SK-N-SH (cell line): ENCODE measurements at regions not wholly inside any gene's neighbourhood (a gene's known extent, or its start where the extent isn't known, plus 50 kb on each side); places are given as distances from the start of the nearest gene placed in this dataset.

Experiments
- CTCF ChIA-PET: fragments of 300-600, 350-600 bp; formaldehyde crosslinking; extraction: SDS; loops from one replicate; lab custom pipeline; 2021; lab: Yijun Ruan, JAX
- POLR2A ChIA-PET: fragments of 350-600 bp; sonication (Branson Sonifier 250); formaldehyde crosslinking; extraction: SDS; loops from one replicate; lab custom pipeline; 2020; ENCODE audit warnings: antibody characterized with exemption, inconsistent platforms; lab: Yijun Ruan, JAX
- DNase-seq: peaks from one replicate; pipeline ENCODE4 v3.0.0; 2012
- H2AFZ ChIP-seq: fragments of 200-600 bp; sonication (generic); 2 replicates; pipeline ENCODE4 v1.8.1; 2016; ENCODE audit warnings: antibody characterized with exemption, mild to moderate bottlenecking, low read depth
- H3F3A ChIP-seq: fragments of 200-600 bp; sonication (generic); replicated peaks from 2 replicates; pipeline ENCODE3; 2016; ENCODE audit warnings: antibody characterized with exemption, mild to moderate bottlenecking; ENCODE audit not compliant: insufficient read depth
- H3K27ac ChIP-seq, 2 experiments: fragments of 200-500 bp in 1 of 2; fragments of 200-600 bp in 1 of 2; sonication (Bioruptor generic) in 1 of 2; sonication (generic), shearing (Covaris generic) in 1 of 2; 2 replicates each; pipeline versions ENCODE4 v1.5.1 to v1.6.1; 2014 to 2016; ENCODE audit warnings: low read depth in 2 of 2, inconsistent platforms in 1 of 2, low read length in 1 of 2, mild to moderate bottlenecking in 1 of 2, mixed read lengths in 1 of 2
- H3K27me3 ChIP-seq: fragments of 200-600 bp; sonication (generic), shearing (Covaris generic); 2 replicates; pipeline ENCODE4 v1.6.1; 2016; ENCODE audit warnings: mixed run types; ENCODE audit not compliant: insufficient read depth
- H3K36me3 ChIP-seq, 2 experiments: fragments of 200-500 bp in 1 of 2; fragments of 200-600 bp in 1 of 2; sonication (Bioruptor generic) in 1 of 2; sonication (generic) in 1 of 2; replicated peaks in 1 of 2; 2 replicates each; pipeline versions ENCODE3 to v1.5.1; 2014 to 2016; ENCODE audit warnings: low read length in 1 of 2, mild to moderate bottlenecking in 1 of 2; ENCODE audit not compliant: insufficient read depth in 2 of 2, control insufficient read depth in 1 of 2
- H3K4me1 ChIP-seq, 2 experiments: fragments of 200-500 bp in 1 of 2; fragments of 200-600 bp in 1 of 2; sonication (Bioruptor generic) in 1 of 2; sonication (generic), shearing (Covaris generic) in 1 of 2; 2 replicates each; pipeline versions ENCODE4 v1.5.1 to v1.6.1; 2014 to 2016; ENCODE audit warnings: low read depth in 1 of 2, low read length in 1 of 2, mixed run types in 1 of 2; ENCODE audit not compliant: insufficient read depth in 2 of 2, control insufficient read depth in 1 of 2
- H3K4me2 ChIP-seq: fragments of 200-600 bp; sonication (generic), shearing (Covaris generic); 2 replicates; pipeline ENCODE4 v1.6.1; 2017; ENCODE audit warnings: mixed run types
- H3K4me3 ChIP-seq, 2 experiments: fragments of 200-500 bp in 1 of 2; fragments of 200-600 bp in 1 of 2; sonication (Bioruptor generic) in 1 of 2; sonication (generic), shearing (Covaris generic) in 1 of 2; 2 replicates each; pipeline versions ENCODE4 v1.5.1 to v1.8.1; 2014 to 2016; ENCODE audit warnings: low read depth in 2 of 2, inconsistent platforms in 1 of 2, low read length in 1 of 2, mild to moderate bottlenecking in 1 of 2, mixed read lengths in 1 of 2, moderate library complexity in 1 of 2
- H3K79me2 ChIP-seq: fragments of 200-600 bp; sonication (generic); 2 replicates; pipeline ENCODE4 v1.8.1; 2017; ENCODE audit warnings: mild to moderate bottlenecking; ENCODE audit not compliant: insufficient read depth
- H3K9ac ChIP-seq: fragments of 200-600 bp; sonication (generic); 2 replicates; pipeline ENCODE4 v1.6.1; 2017; ENCODE audit warnings: mixed run types
- H3K9me2 ChIP-seq: fragments of 200-600 bp; sonication (generic); 2 replicates; pipeline ENCODE4 v1.6.1; 2017; ENCODE audit warnings: mixed run types
- H3K9me3 ChIP-seq: fragments of 200-600 bp; sonication (generic); 2 replicates; pipeline ENCODE4 v1.6.1; 2017; ENCODE audit warnings: mixed run types, mild to moderate bottlenecking, moderate library complexity
- H4K20me1 ChIP-seq: fragments of 200-600 bp; sonication (generic); 2 replicates; pipeline ENCODE4 v1.6.1; 2017; ENCODE audit warnings: mild to moderate bottlenecking, mixed run types; ENCODE audit not compliant: insufficient read depth
- CTCF ChIP-seq: fragments of 200-600 bp; sonication (generic); IDR thresholded peaks from 2 replicates; pipeline ENCODE4 v1.6.1; 2017; ENCODE audit warnings: antibody characterized with exemption, mild to moderate bottlenecking, moderate library complexity
- ELF1 ChIP-seq: IDR thresholded peaks from 2 replicates; pipeline ENCODE4 v1.4.0; 2012
- EZH2phosphoT487 ChIP-seq: fragments of 200-600 bp; sonication (generic); IDR thresholded peaks from 2 replicates; pipeline ENCODE4 v1.6.1; 2017; ENCODE audit warnings: low read depth, mixed run types, mild to moderate bottlenecking, antibody characterized with exemption, moderate library complexity, borderline replicate concordance
- FOXJ3 ChIP-seq: sonication (generic); formaldehyde crosslinking; IDR thresholded peaks from 2 replicates; pipeline ENCODE4 v1.5.1; 2020; ENCODE audit warnings: mild to moderate bottlenecking, missing genetic modification reagents
- FOXM1 ChIP-seq: IDR thresholded peaks from 2 replicates; pipeline ENCODE4 v1.4.0; 2012; ENCODE audit warnings: low read depth, mild to moderate bottlenecking
- JUND ChIP-seq: IDR thresholded peaks from 2 replicates; pipeline ENCODE4 v1.4.0; 2012
- NFIC ChIP-seq: IDR thresholded peaks from 2 replicates; pipeline ENCODE4 v1.4.0; 2012; ENCODE audit warnings: borderline replicate concordance
- NRF1 ChIP-seq: IDR thresholded peaks from 2 replicates; pipeline ENCODE4 v1.6.1; 2012; ENCODE audit warnings: low read depth, mild to moderate bottlenecking, low read length
- PBX3 ChIP-seq: IDR thresholded peaks from 2 replicates; pipeline ENCODE4; 2012
- POLR2AphosphoS5 ChIP-seq: IDR thresholded peaks from 2 replicates; pipeline ENCODE4 v1.6.1; 2012; ENCODE audit warnings: low read depth, low read length
- RCOR1 ChIP-seq: fragments of 150-350 bp; IDR thresholded peaks from 2 replicates; pipeline ENCODE4 v1.6.1; 2017; ENCODE audit warnings: antibody characterized with exemption, low read length
- SIN3A ChIP-seq: IDR thresholded peaks from 2 replicates; pipeline ENCODE4 v1.6.1; 2012; ENCODE audit warnings: low read depth, mild to moderate bottlenecking, low read length, moderate library complexity, borderline replicate concordance
- SMC3 ChIP-seq: IDR thresholded peaks from 2 replicates; pipeline ENCODE4 v1.6.1; 2012; ENCODE audit warnings: low read depth, low read length, improper control_type of control experiment
- TEAD4 ChIP-seq: IDR thresholded peaks from 2 replicates; pipeline ENCODE4 v1.4.0; 2012; ENCODE audit warnings: mild to moderate bottlenecking, borderline replicate concordance; ENCODE audit not compliant: insufficient read depth
- YY1 ChIP-seq: IDR thresholded peaks from 2 replicates; pipeline ENCODE4 v1.4.0; 2012; ENCODE audit warnings: low read depth, mild to moderate bottlenecking
- WGBS: methylation state at CpG from one replicate; pipeline ENCODE4 v1.1.6; 2017; ENCODE audit warnings: low lambda C conversion rate; 5-methylcytosine and 5-hydroxymethylcytosine counted together
- TF ChIP-seq, protein P1 (sequence below): IDR thresholded peaks from 2 replicates; pipeline ENCODE4 v1.4.0; 2012; ENCODE audit warnings: low read depth, borderline replicate concordance
- TF ChIP-seq, protein P2 (sequence below): IDR thresholded peaks from 2 replicates; pipeline ENCODE4 v1.4.0; 2012; ENCODE audit warnings: low read depth, borderline replicate concordance
- TF ChIP-seq, protein P3 (sequence below): IDR thresholded peaks from 2 replicates; pipeline ENCODE4 v1.4.0; 2012; ENCODE audit warnings: low read depth

DNA sequence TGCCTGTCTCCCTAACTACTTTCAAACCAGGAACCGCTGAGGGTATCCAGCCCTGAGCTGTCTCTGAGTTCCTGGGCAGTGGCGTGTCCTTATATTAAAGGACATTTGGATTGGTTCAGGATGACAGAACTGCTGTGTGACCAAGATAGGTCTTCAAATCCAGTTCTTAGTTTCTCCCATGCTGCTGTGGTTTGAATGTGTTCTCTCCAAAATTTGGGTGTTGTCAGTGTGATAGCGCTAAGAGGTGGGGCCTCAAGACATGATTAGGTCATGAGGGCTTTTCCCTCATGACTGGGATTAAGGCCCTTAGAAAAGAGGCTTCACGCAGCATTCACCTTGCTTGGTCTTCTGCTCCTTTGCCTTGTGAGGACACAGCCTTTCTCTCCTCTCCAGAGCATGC, 376.5 kb upstream of the TPM1 start:
- WGBS, result 91% methylated on average over 4 of the region's 4 CpGs
- ChIA-PET POLR2A (no interaction called here), CTCF (no interaction called here)
- H2AFZ ChIP-seq, result no peak overlapping the region
- no peak overlapping the region for H3K4me3 ChIP-seq
- H3K27ac ChIP-seq, result no peak overlapping the region
- H3K27me3 ChIP-seq, result no peaks in the 10 kb centered on the region
- H4K20me1 ChIP-seq, result no peaks in the 10 kb centered on the region
- DNase-seq, result no peak
- peaks cover 16 to 18% of the 10 kb centered on the region in 2 experiments for H3K36me3 ChIP-seq
- H3K4me2 ChIP-seq, result no peak overlapping the region
- H3K9ac ChIP-seq, result no peak overlapping the region
- H3F3A ChIP-seq, result no peaks in the 10 kb centered on the region
- H3K9me3 ChIP-seq, result peaks cover 6% of the 10 kb centered on the region; the same call in 1 of the 2 replicates
- TF ChIP-seq POLR2AphosphoS5 (no peak), ELF1 (no peak), NFIC (no peak), NRF1 (no peak), FOXM1 (no peak), CTCF (no peak), JUND (no peak), YY1 (no peak), SIN3A (no peak), PBX3 (no peak), RCOR1 (no peak), EZH2phosphoT487 (no peak), SMC3 (no peak), FOXJ3 (no peak), TEAD4 (no peak)
- TF ChIP-seq, protein P1, sequence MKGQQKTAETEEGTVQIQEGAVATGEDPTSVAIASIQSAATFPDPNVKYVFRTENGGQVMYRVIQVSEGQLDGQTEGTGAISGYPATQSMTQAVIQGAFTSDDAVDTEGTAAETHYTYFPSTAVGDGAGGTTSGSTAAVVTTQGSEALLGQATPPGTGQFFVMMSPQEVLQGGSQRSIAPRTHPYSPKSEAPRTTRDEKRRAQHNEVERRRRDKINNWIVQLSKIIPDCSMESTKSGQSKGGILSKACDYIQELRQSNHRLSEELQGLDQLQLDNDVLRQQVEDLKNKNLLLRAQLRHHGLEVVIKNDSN, result no peak
- TF ChIP-seq, protein P2, sequence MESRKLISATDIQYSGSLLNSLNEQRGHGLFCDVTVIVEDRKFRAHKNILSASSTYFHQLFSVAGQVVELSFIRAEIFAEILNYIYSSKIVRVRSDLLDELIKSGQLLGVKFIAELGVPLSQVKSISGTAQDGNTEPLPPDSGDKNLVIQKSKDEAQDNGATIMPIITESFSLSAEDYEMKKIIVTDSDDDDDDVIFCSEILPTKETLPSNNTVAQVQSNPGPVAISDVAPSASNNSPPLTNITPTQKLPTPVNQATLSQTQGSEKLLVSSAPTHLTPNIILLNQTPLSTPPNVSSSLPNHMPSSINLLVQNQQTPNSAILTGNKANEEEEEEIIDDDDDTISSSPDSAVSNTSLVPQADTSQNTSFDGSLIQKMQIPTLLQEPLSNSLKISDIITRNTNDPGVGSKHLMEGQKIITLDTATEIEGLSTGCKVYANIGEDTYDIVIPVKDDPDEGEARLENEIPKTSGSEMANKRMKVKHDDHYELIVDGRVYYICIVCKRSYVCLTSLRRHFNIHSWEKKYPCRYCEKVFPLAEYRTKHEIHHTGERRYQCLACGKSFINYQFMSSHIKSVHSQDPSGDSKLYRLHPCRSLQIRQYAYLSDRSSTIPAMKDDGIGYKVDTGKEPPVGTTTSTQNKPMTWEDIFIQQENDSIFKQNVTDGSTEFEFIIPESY, result no peak
- TF ChIP-seq, protein P3, sequence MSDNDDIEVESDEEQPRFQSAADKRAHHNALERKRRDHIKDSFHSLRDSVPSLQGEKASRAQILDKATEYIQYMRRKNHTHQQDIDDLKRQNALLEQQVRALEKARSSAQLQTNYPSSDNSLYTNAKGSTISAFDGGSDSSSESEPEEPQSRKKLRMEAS, result no peak
- H3K79me2 ChIP-seq, result no peaks in the 10 kb centered on the region
- H3K4me1 ChIP-seq, result no peaks in the 10 kb centered on the region
- no peaks in the 10 kb centered on the region for H3K9me2 ChIP-seq
